Lower lobe of right lung (tissue), 2 donors: ENCODE measurements at regions not wholly inside any gene's neighbourhood (a gene's known extent, or its start where the extent isn't known, plus 50 kb on each side); places are given as distances from the start of the nearest gene placed in this dataset.

Source experiments
- ATAC-seq, 2 donors: fragments of 200-7000 bp; cut with Tn5 transposase; one replicate each; pipeline ENCODE4 v1.9.1; 2020 to 2022; ENCODE audit warnings: mild to moderate bottlenecking in 2 of 2, moderate library complexity in 2 of 2
- DNase-seq: peaks from one replicate; pipeline ENCODE4 v3.0.0-alpha.2; 2020
- H3K27ac ChIP-seq: fragments of 200-600 bp; one replicate; pipeline ENCODE4 v1.8.0; 2022
- H3K27me3 ChIP-seq: fragments of 200-600 bp; one replicate; pipeline ENCODE4 v1.8.0; 2022; ENCODE audit warnings: low read depth
- H3K36me3 ChIP-seq: fragments of 200-600 bp; one replicate; pipeline ENCODE4 v1.8.0; 2022; ENCODE audit warnings: mild to moderate bottlenecking
- H3K4me1 ChIP-seq: fragments of 200-600 bp; one replicate; pipeline ENCODE4 v1.8.0; 2022
- H3K4me3 ChIP-seq: fragments of 200-600 bp; one replicate; pipeline ENCODE4 v1.8.0; 2022; ENCODE audit warnings: mild to moderate bottlenecking
- H3K9me3 ChIP-seq: fragments of 200-600 bp; one replicate; pipeline ENCODE4 v1.8.0; 2022
- CTCF ChIP-seq: fragments of 200-600 bp; IDR thresholded peaks from one replicate; pipeline ENCODE4 v1.8.0; 2022; ENCODE audit warnings: antibody characterized with exemption, mild to moderate bottlenecking
- intact Hi-C: fragments of 100-400 bp; cut with DNase I; formaldehyde crosslinking; loops from one replicate; pipeline ENCODE4 v1.11.0; 2022
- donor health status: DM: no; HTN: yes; CAD: no; lungs with severe emphysema.

- Histone ChIP-seq H3K4me1 (no peaks in the 10 kb centered on the region), H3K36me3 (no peaks in the 10 kb centered on the region), H3K27me3 (no peaks in the 10 kb centered on the region), H3K4me3 (no peak overlapping the region), H3K27ac (no peak overlapping the region), H3K9me3 (no peaks in the 10 kb centered on the region)
- TF ChIP-seq CTCF: no peak
- ATAC-seq (no peak), DNase-seq (no peak)
- intact Hi-C loops: no loop called here
Measured at GRCh38 chr5:9713959-9714586, 83.9 kb upstream of the TAS2R1 start.

GRCh38 chr5:9713356-9713755 lies 83.2 kb upstream of the TAS2R1 start:
- ATAC-seq (no peak), DNase-seq (no peak)
- no peaks in the 10 kb centered on the region for H3K4me1 ChIP-seq
- no peak for TF ChIP-seq CTCF
- H3K27ac ChIP-seq: no peak overlapping the region
- H3K9me3 ChIP-seq: no peaks in the 10 kb centered on the region
- H3K36me3 ChIP-seq: no peaks in the 10 kb centered on the region
- no peaks in the 10 kb centered on the region for H3K27me3 ChIP-seq
- H3K4me3 ChIP-seq: no peak overlapping the region
- intact Hi-C loops: no loop called here

- Histone ChIP-seq H3K36me3 (no peaks in the 10 kb centered on the region), H3K9me3 (no peaks in the 10 kb centered on the region), H3K27ac (no peak overlapping the region), H3K4me1 (no peaks in the 10 kb centered on the region), H3K4me3 (no peak overlapping the region), H3K27me3 (no peaks in the 10 kb centered on the region)
- no peak for TF ChIP-seq CTCF
- no peak for ATAC-seq
- no peak for DNase-seq
- intact Hi-C loops: no loop called here
Measured at GRCh38 chr5:9712911-9713310, 82.8 kb upstream of the TAS2R1 start.

GRCh38 chr5:9712506-9712905 lies 82.4 kb upstream of the TAS2R1 start:
- Histone ChIP-seq H3K36me3 (no peaks in the 10 kb centered on the region), H3K9me3 (no peaks in the 10 kb centered on the region), H3K27ac (no peak overlapping the region), H3K4me3 (no peak overlapping the region), H3K4me1 (no peaks in the 10 kb centered on the region), H3K27me3 (no peaks in the 10 kb centered on the region)
- DNase-seq (no peak), ATAC-seq (no peak)
- TF ChIP-seq CTCF: no peak
- intact Hi-C loops: no loop called here

- H3K9me3 ChIP-seq: no peaks in the 10 kb centered on the region
- no peak overlapping the region for H3K4me3 ChIP-seq
- H3K36me3 ChIP-seq: no peaks in the 10 kb centered on the region
- intact Hi-C loops: no loop called here
- H3K4me1 ChIP-seq: no peaks in the 10 kb centered on the region
- no peak for TF ChIP-seq CTCF
- ATAC-seq: no peak
- DNase-seq: no peak
- H3K27me3 ChIP-seq: no peaks in the 10 kb centered on the region
- no peak overlapping the region for H3K27ac ChIP-seq
Measured at GRCh38 chr5:9710069-9710468, 79.9 kb upstream of the TAS2R1 start.
